ENCODE measurements at regions not wholly inside any gene's neighbourhood (a gene's known extent, or its start where the extent isn't known, plus 50 kb on each side); places are given as distances from the start of the nearest gene placed in this dataset.

DNA sequence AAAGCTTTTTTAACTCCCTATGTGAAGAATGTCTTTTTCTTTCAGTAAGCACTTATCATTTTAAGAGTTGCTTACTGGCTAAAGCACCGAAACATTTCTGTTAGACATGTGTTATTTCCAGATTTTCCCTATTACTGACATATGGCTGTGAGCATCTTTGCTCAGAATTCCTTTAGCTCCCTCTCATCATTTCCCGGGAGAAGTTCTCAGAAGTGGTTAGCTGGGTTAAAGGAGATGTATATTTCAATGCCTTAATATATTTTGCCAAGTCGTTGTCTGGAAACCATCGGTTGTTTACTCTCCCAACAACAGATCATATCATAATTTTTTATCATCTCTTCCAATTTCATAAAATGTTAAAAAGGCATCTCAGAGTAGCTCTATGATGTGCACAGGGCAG lies 396.5 kb downstream of the OCA2 start:
- no peak for FAIRE-seq

DNA sequence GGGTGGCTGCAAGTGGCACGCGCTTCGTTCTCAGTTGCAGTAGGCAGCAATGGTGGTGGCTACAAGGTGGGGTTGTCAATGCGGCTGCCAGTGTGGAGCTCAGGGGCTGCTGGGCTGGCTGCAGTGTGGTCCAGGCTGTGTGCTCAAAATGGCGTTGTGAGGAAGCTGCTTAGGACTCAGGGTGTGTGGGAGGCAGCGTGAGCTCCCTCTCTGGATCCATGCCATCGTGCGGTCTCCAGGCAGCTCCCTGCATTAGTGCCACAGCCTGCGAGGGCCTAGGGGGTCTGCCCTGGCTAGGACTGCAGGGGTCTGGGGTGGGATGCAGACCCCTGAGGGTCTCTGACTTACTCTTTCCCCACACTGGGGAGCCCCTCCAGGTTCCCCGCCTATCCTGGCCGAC lies 397.2 kb downstream of the OCA2 start:
- no peak for FAIRE-seq
- DNase-seq (ENCODE audit: insufficient read length, low spot score), result no peak

More for the DNA sequence above, 396.5 kb downstream of the OCA2 start:
- DNase-seq (ENCODE audit: insufficient read length, low spot score), result no peak

DNA sequence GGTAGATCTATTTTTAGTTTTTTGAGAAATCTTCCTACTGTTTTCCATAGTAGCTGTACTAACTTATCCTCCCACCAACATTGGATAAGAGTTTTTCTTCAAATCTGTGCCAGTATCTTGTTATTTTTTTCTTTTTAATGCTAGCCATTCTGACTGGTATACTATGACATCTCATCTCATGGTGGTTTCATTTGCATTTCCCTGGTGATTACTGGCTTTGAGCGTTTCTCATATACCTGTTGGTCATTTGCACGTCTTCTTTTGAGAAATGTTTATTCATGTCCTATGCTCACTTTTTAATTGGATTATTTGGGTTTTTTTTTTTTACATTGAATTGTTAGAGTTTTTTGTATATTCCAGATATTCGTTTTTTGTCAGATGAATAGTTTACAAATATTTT lies 398.1 kb downstream of the OCA2 start:
- no peak for DNase-seq (ENCODE audit: insufficient read length, low spot score)
- FAIRE-seq, result no peak

DNA sequence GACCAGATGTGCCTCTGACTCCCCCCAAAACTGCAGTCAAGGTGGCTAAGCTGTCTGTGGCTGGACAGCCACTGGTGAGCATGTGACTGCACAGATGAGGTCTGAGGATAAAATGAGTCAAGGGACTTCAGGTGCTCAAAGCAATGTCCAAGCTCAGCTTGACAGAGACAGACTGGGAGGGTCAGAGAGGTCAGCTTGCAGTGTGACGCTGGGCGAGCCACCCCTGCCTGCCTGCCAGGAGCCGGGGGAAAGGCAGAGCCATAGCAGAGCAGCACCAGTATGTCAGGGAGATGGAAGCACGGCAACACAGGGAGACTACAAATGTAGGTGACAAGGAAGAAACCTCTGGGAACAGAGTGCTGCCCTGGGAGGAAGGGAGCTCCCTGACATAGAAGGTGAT lies 399.4 kb downstream of the OCA2 start:
- no peak for FAIRE-seq
- DNase-seq (ENCODE audit: insufficient read length, low spot score), result no peak

DNA sequence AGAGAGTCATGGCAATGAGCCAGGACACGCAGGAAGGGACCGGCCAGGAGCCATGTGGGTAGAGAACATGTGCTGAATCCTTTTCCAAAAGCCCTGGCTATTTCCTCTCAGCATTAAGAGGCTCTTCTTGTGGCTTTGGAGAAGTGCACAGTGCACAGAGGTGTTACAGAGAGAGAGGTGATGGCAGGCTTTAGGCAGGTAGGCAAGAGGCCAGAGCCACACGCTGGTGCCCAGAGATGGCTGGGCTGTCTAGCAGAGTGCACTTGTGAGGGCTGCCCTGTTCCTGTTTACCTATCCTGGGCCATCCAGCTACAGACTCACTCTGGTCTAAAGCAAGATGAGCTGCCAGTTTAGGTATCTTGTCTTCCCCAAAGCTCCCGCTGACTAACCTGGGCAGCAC lies 402.6 kb downstream of the OCA2 start:
- DNase-seq (ENCODE audit: insufficient read length, low spot score) (no peak), FAIRE-seq (no peak)

DNA sequence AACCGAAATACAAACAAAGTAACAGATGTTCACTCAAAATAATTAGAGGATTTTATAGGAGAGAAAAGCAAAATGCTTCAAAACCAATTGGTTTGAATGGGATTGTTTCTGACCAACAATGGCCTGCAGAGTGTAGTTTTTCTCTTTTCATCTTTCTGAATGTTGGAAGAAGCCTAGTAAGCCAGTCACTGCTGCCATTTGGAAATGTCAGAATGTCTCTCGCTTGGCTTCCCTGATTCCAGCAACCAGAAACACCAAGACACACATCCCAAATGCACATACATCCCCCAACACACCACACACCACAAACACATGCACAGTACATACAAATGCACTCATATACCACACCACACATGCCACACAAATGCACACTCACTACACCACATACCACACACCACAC lies 403.4 kb downstream of the OCA2 start:
- DNase-seq (ENCODE audit: insufficient read length, low spot score) (no peak), FAIRE-seq (no peak)

DNA sequence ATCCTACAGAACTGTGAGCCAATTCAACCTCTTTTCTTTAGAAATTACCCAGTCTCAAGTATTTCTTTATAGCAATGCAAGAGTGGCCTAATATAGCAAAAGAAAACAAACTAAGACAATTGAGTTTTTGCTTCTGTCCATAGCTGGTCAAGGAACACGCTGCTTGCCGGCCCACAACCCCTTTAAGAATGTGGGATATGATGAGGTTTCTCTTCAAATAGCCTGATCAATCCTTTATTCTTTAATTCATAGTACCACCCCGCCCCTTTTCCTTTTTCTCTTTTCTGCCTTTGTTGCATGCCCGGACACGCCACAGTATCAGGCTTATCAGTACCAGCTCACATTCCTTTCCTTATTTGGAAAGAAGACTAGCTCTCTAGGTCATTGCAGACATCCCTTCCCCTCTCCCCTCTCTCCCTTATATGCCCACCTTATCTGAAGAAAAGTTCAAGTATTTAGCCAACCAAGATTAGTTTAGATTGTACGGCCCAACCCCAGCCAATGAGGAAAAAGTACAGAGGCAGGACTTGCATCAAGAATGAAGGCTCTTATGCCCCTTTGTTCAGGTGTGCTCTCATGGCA lies 404.5 kb downstream of the OCA2 start:
- no peak for FAIRE-seq

DNA sequence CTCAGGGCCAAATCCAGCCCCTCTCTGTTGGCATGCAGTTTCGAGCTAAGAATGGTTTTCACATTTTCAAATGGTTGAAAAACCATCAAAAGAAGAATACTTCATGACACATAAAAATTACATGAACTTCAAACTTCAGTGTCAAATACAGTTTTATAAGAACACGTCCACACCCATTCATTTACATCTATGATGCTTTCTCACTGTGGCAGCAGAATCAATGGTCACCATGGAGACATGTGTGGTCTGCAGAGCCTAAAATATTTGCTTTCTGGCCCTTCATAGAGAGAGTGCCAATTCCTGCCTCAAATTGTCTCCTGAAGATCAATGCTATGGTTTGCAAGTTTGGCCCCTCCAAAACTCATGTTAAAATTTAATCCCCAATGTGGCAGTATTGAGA lies 405.8 kb downstream of the OCA2 start:
- FAIRE-seq, result no peak
- no peak for DNase-seq (ENCODE audit: insufficient read length, low spot score)

More for the DNA sequence above, 404.5 kb downstream of the OCA2 start:
- no peak for DNase-seq (ENCODE audit: insufficient read length, low spot score)

DNA sequence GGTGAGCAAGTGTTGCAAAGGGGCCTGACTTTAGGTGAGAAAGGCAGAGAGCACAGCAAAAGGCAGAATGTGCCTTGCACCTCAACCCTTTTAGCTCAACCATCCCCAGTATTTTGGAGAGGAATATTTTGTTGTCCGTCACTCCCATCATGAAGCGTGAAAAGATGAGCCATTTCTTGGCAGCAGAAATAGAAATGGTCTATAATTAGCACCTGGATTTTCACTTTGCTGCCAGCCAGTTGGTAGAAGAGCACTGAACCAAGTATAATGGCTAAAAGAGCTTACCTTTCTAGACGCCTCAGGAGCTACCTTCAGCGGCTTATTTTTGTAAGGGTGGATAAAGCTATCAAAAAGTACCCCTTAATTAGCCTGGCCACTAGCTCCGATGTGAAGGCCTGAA lies 406.7 kb downstream of the OCA2 start:
- DNase-seq (ENCODE audit: insufficient read length, low spot score), result no peak
- FAIRE-seq, result no peak

DNA sequence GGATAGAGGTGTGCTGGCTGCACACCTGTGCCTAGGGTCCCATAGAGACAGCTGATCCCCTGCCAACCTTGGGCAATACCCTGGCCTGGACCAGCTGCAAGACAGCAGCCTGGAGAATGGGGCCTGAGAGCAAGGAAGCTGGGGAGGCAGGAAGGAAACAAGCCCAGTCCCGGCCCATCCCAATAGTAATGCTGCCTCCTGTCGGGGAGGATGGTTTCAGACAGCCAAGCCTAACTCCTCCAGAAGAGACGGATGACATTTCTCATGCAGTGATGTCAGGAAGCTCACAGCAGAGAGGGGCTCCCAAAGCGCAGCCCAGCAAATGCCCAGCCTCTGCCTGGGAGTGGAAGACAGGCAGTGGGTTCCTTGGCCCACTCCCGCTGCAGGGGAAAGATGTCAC lies 408.8 kb downstream of the OCA2 start:
- FAIRE-seq (no peak), DNase-seq (ENCODE audit: insufficient read length, low spot score) (no peak)

DNA sequence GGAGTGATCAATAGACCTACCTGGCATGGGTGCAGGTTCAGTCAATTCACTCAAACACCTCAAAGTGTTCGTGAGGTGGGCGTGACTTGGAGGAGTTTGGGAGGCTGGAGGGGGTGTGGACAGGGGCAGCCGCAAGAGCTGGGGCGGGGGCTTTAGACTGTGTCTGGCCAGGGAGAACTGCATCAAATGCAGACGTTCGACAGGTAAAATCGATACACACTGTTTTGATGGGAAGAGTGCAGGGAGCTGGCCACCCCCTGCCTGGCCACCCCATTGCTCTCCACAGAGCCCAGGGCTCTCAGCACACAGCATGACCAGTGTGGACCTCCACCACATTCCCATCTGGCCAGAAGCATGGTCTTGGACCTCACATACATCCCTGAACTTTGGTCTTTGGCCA lies 412.1 kb downstream of the OCA2 start:
- DNase-seq (ENCODE audit: insufficient read length, low spot score), result no peak
- no peak for FAIRE-seq

DNA sequence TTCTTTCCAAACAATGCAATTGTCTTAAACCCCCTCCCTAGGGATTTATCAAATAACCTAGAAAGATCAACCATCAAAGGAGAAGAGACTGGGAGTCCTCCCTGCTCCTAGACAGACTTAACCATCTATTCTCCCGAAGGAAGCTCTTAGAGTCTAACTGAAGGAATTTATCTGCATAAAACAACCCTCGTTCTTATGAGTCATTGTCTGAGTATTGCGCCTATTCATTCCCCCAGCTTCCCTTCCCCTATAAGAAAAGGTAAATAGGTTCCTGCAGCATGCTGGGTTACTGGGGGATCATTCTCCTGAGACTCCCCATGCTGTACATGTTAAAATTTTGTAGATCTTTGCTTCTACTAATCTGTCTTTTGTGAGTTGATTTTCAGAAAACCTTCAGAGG lies 412.7 kb downstream of the OCA2 start:
- DNase-seq (ENCODE audit: insufficient read length, low spot score) (no peak), FAIRE-seq (no peak)

DNA sequence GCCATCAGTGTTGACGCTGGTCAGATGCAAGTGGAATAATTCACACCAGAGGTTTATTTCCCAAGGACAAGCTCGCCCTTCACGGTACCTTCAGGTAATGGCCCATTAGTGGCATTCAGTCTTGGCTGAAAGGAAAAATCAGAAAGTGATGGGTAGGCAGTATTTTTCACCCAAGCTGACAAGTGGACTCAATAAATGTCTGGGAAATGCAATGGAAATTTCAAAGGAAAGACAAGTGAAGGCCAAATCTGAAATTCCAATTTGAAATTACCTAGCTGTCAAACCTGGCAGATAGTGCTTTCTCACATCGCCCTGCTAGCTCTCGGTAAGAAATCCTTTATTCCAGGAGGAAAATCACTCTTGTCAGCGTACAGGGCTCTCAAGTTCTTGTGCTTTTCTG lies 413.5 kb downstream of the OCA2 start:
- FAIRE-seq (no peak), DNase-seq (ENCODE audit: insufficient read length, low spot score) (no peak)

DNA sequence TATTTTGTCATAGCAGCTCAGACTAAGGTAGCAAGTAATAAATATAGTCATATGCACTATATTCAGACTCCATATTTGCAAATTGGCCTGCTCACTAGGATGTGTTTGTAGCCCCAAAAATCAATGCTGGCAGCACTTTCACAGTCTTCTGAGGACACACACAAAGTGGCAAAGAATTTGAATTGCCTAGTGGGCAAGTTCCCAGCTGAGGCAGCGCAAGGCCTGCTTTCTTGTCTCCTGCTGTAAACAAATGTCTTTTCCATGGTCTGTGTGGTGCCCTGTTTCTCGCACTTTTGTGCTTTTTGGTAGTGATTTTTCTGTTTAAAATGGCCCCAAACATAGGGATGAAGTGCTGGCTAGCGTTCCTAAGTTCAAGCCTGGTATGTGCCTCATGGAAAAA lies 416.0 kb downstream of the OCA2 start:
- no peak for DNase-seq (ENCODE audit: insufficient read length, low spot score)
- no peak for FAIRE-seq

DNA sequence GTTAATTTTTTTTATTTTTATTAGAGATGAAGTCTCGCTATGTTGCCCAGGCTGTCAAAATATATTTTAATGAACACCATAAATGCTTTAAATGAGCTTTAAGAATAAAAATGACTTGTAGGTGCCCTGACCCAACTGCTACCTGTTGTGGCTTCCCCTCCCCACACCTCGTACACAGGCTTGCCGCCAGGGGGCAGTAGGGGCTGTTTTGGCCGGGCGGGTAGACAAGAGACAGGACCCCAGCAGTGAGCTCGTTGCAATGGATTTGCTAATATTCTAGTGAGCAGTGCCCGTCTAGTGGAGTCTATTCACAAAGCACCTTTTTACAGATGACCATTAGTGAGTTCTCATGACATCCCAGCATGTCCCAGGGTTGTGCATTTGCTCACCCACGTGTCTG lies 418.1 kb downstream of the OCA2 start:
- DNase-seq (ENCODE audit: insufficient read length, low spot score), result peak; percentile 9

DNA sequence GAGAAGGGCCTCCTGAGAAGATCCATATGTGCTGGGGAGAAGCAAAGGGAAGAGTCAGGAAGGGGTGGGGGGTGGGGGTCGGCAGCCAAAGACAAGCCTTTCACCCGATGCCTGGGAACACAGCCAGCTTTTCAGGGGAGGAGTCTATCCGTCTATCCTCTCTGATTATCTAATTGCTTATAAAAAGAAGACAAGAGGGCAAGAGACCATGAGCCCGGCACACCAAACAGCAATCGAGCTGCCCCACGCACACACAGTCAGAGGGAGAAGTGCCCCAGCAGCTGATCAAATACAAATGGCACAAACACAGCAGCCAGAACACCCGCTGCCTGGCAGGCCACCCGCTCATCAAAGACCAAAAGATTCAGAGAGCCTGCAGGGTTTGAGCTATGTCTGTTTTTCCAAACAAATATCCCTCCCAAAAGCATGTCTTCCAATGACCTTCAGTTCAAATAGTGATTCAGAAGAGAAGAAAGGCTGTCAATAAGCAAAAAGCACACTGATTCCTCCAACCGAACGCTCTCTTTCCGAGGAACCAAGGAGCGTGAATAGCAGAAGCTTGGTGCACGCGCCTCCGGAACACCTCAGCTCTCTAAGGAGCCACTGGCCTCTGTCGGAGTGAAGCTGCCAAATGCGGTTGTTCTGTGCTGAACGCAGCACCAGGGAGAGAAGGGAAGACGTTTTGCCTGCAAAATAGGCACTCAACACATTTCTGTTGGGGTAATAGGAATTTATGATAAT lies 419.2 kb downstream of the OCA2 start:
- no peak for DNase-seq (ENCODE audit: insufficient read length, low spot score)
- FAIRE-seq, result no peak

More for the DNA sequence above, 418.1 kb downstream of the OCA2 start:
- no peak for FAIRE-seq

DNA sequence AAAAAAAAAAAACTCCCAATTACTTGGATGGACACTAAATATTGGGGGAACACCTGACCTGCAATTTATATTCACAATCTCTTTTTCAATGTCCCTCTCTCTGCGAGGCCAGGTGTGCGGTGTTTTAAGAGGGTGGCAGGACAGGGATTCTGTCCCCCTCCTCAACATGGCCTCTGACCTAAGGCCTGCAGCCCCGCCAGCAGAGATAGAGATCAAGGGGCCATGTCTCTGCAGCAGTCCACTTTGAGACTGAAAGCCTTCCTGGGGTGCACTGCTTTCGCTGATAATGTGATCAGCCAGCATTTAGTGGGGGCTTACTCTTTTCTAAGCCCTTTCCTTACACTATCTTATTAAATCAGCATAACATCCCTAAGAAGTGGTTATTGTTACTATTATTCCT lies 419.9 kb downstream of the OCA2 start:
- no peak for DNase-seq (ENCODE audit: insufficient read length, low spot score)
- no peak for FAIRE-seq

DNA sequence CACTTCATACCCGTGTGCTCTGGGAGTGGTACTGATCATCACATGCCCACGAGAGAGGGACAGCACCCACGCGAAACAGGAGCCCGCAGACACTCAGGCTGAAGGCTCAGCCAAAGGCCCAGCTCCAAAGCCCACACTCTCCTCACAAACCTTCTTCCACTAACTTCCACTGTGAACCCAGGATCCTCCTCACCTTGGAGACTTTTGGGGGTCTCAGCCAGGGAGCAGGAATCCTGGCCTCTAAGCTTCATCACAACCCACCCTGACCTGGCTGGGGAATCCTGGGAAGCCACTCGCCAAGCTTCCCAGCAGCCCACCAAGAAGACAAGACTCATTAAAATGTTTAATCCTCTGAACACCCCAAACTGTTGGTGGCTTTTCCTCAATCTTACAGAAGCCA lies 421.2 kb downstream of the OCA2 start:
- DNase-seq (ENCODE audit: insufficient read length, low spot score) (no peak), FAIRE-seq (no peak)

DNA sequence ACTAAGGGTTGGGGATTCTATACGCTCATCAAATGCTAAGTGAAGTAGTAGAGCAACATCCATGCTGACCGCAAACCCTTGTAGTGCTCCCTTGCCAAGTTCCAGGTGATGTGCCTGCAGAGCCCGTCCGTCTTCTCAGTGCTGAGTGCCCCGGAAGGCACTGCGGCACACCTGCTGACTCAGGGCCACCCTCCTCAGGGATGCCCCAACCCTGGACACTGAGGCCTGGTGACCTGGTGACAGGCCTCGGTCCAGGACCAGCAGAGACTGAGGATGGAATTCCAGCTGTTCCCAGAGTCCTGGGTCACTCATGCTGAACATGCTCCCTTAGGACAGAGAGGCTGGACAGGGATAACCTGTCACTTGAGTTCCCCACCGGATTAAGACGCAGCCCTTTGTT lies 422.5 kb downstream of the OCA2 start:
- FAIRE-seq, result no peak

DNA sequence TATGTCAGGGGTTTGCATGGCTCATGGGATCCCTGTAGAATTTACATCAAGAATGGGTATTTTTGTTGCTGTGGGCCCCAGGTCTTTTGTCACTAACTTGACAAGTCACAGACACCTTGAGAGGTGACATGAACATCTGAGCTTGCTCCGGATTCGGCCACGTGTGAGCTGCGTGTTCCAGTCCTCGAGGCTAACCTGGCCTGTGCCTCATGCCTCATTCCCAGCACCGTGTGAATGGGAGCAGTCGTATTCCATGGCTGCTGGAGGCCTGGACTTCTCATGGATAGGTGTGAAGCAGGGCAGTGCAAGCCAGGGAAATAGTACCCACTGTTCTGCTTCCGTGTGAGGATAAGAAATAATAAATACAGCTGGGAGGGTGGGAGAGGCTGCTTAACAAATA lies 423.5 kb downstream of the OCA2 start:
- DNase-seq (ENCODE audit: insufficient read length, low spot score) (no peak), FAIRE-seq (no peak)

More for the DNA sequence above, 422.5 kb downstream of the OCA2 start:
- no peak for DNase-seq (ENCODE audit: insufficient read length, low spot score)

DNA sequence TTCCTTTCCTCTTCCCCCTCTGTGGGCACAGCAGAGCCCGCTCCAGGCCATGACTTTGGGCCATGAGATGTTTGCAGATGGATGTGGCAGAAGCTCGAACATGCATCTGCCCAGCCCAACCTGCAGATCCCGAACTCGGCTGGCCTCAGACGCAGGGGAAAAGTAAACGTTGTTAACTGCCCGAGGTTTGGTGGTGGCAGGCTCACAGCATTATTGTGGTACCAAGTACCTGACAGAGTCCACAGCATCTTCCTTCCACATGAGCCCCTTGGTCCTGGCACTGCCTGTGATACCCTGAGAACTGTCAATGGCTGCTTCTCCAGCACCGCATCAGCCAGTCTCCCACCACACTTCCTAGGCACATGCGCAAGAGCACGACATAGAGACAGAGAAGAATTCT lies 424.3 kb downstream of the OCA2 start:
- FAIRE-seq (no peak), DNase-seq (ENCODE audit: insufficient read length, low spot score) (no peak)

DNA sequence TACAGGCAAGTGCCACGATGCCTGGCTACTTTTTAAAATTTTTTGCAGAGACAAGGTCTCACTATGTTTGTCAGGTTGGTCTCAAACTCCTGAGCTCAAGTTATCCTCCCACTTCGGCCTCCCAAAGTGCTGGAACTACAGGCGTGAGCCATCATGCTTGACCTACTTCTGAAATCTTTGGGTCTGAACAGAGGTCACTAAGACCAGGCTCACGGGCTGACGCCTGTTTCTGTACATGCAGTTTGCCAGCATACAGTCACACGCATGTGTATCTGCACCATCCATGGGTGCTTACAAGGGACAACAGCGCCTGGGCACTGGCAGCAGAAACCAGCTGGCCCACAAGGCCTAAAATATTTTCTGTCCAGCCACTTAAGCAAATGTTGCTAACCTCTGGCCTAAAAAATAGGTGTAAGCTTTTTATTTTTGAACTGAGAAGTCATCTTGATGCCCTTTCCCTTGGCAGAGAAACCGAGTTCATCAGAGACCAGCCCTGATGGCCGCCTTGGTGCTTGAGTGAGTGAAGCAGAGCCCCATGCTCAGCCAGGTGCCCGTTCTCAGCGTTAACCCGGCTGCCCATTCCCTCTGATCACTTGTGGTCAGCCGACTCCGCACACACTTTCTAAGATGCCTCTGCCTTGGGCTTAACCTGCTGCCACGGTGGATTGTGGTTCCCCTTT lies 425.2 kb downstream of the OCA2 start:
- DNase-seq (ENCODE audit: insufficient read length, low spot score) (no peak), FAIRE-seq (no peak)
